ENCODE measurements at regions not wholly inside any gene's neighbourhood (a gene's known extent, or its start where the extent isn't known, plus 50 kb on each side); places are given as distances from the start of the nearest gene placed in this dataset.

DNA sequence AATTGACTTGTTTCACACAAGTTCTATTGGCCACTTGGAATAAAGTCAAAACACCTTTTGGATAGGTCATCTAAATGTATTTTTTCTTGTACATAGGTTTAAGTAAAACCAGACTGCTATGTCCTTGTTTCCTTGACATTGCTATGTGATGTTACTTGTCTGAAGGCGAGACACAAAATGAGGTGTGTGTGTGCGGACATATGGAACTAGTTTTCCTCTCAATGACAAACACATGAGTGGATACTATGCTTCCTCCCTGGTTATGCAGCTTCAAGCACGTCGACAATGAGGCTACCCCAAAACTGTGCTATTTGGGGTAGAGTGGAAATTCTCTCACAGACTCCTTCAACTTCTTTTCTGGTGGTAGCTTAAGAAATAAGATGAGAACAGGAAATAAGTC is 276.8 kb downstream of the GAS1 start:
- H3K79me2 ChIP-seq (ENCODE audit: insufficient read depth, low read length) = no peaks in the 10 kb centered on the region
- no peak for ATAC-seq
- H3K27ac ChIP-seq (ENCODE audit: extremely low read length, insufficient read depth, low read length) = no peak overlapping the region
- H3K9ac ChIP-seq (ENCODE audit: insufficient read depth, low read depth, low read length) = no peak overlapping the region
- no TSS peak for BruUV-seq (replicated peaks)
- H3K36me3 ChIP-seq (replicated peaks in 1 of 2; ENCODE audit: control insufficient read depth in 1 of 2, insufficient read depth in 2 of 2, low read length in 2 of 2) = no peaks in the 10 kb centered on the region
- no peak for FAIRE-seq
- TF ChIP-seq RFXAP (CRISPR knock-in tag; IDR thresholded peaks at IDR 0.05; ENCODE audit: borderline replicate concordance) = no peak
- TF ChIP-seq HMGA1 (CRISPR knock-in tag; conservative IDR thresholded peaks at IDR 0.05) = no peak
- no peak for TF ChIP-seq ZNF589 (CRISPR knock-in tag; conservative IDR thresholded peaks at IDR 0.05)
- no peak for TF ChIP-seq NR2F1 (CRISPR knock-in tag; IDR thresholded peaks at IDR 0.05)
- TF ChIP-seq MYNN (CRISPR knock-in tag; IDR thresholded peaks at IDR 0.05; ENCODE audit: low read depth) = no peak
- no peak for TF ChIP-seq PRDM4 (CRISPR knock-in tag; IDR thresholded peaks at IDR 0.05; ENCODE audit: borderline replicate concordance)
- no peaks in the 10 kb centered on the region for H3K4me1 ChIP-seq (ENCODE audit: insufficient read depth, low read length)
- intact Hi-C loops (cut with micrococcal nuclease; ENCODE audit: unreplicated experiment) (no loop called here), in situ Hi-C loops (cut with HindIII; ENCODE audit: extremely low pct_ligation_motif_present, low pct_unique_long_range_greater_than_20kb) (no loop called here)
- H2AFZ ChIP-seq (ENCODE audit: low read length) = no peak overlapping the region
- H3K9me3 ChIP-seq (ENCODE audit: low read length) = no peaks in the 10 kb centered on the region
- H3K4me3 ChIP-seq (replicated peaks in 1 of 3; ENCODE audit: insufficient read depth in 1 of 3, low read depth in 2 of 3, low read length in 3 of 3) = no peak overlapping the region
- H3K27me3 ChIP-seq (ENCODE audit: control insufficient read depth in 1 of 2, insufficient read depth in 2 of 2, low read length in 2 of 2) = peaks cover 1 to 3% of the 10 kb centered on the region in 2 experiments; a peak in 2 of 5 replicates
- DNase-seq (ENCODE audit: low spot score) = no peak
- no peak overlapping the region for H3K4me2 ChIP-seq (ENCODE audit: low read depth, low read length)
- no peaks in the 10 kb centered on the region for H4K20me1 ChIP-seq (ENCODE audit: insufficient read depth, low read length)
- ChIA-PET CTCF (ENCODE audit: low intra/inter-chr PET ratio, low total read pairs) (no interaction called here), POLR2A (no interaction called here)
- WGBS (ENCODE audit: low lambda C conversion rate) = 8% methylated on average over 4 of the region's 4 CpGs

- Histone ChIP-seq H3K4me2 (ENCODE audit: low read depth, low read length) (no peak overlapping the region), H3K36me3 (replicated peaks in 1 of 2; ENCODE audit: control insufficient read depth in 1 of 2, insufficient read depth in 2 of 2, low read length in 2 of 2) (no peaks in the 10 kb centered on the region), H3K27ac (ENCODE audit: extremely low read length, insufficient read depth, low read length) (no peak overlapping the region), H3K9me3 (ENCODE audit: low read length) (no peaks in the 10 kb centered on the region), H3K9ac (ENCODE audit: insufficient read depth, low read depth, low read length) (no peak overlapping the region), H3K4me3 (replicated peaks in 1 of 3; ENCODE audit: insufficient read depth in 1 of 3, low read depth in 2 of 3, low read length in 3 of 3) (no peak overlapping the region), H4K20me1 (ENCODE audit: insufficient read depth, low read length) (no peaks in the 10 kb centered on the region), H3K79me2 (ENCODE audit: insufficient read depth, low read length) (no peaks in the 10 kb centered on the region), H3K27me3 (ENCODE audit: control insufficient read depth in 1 of 2, insufficient read depth in 2 of 2, low read length in 2 of 2) (peaks cover 1 to 3% of the 10 kb centered on the region in 2 experiments; a peak in 2 of 5 replicates), H3K4me1 (ENCODE audit: insufficient read depth, low read length) (no peaks in the 10 kb centered on the region), H2AFZ (ENCODE audit: low read length) (no peak overlapping the region)
- in situ Hi-C loops (cut with HindIII; ENCODE audit: extremely low pct_ligation_motif_present, low pct_unique_long_range_greater_than_20kb) = no loop called here
- ATAC-seq = no peak
- intact Hi-C loops (cut with micrococcal nuclease; ENCODE audit: unreplicated experiment) = no loop called here
- FAIRE-seq = no peak
- TF ChIP-seq ZNF17 (CRISPR knock-in tag; IDR thresholded peaks at IDR 0.05) = no peak
- TF ChIP-seq XRCC5 (optimal IDR thresholded peaks at IDR 0.05; ENCODE audit: low read length) = no peak
- TF ChIP-seq ZNF720 (CRISPR knock-in tag; IDR thresholded peaks at IDR 0.05) = no peak
- TF ChIP-seq NBN (conservative IDR thresholded peaks at IDR 0.05) = no peak
- no peak for TF ChIP-seq SKI (IDR thresholded peaks at IDR 0.05; ENCODE audit: partially characterized antibody)
- no peak for TF ChIP-seq TARDBP (CRISPR knock-in tag; IDR thresholded peaks at IDR 0.05)
- no peak for TF ChIP-seq ZNF749 (CRISPR knock-in tag; IDR thresholded peaks at IDR 0.05; ENCODE audit: borderline replicate concordance)
- TF ChIP-seq ZMAT5 (CRISPR knock-in tag; IDR thresholded peaks at IDR 0.05; ENCODE audit: borderline replicate concordance, low read depth) = no peak
- POLR2A ChIA-PET = no interaction called here
- CTCF ChIA-PET (ENCODE audit: low intra/inter-chr PET ratio, low total read pairs) = no interaction called here
- no TSS peak for BruUV-seq (replicated peaks)
- no peak for DNase-seq (ENCODE audit: low spot score)
- WGBS (ENCODE audit: low lambda C conversion rate) = 4% methylated on average over 3 of the region's 3 CpGs
Measured at GRCh38 chr9:86670076-86670475, 277.2 kb downstream of the GAS1 start.

Data from HepG2 (cell line).